ENCODE measurements at regions not wholly inside any gene's neighbourhood (a gene's known extent, or its start where the extent isn't known, plus 50 kb on each side); places are given as distances from the start of the nearest gene placed in this dataset.

- H3K4me1 ChIP-seq (ENCODE audit: insufficient read depth, low read length) = no peaks in the 10 kb centered on the region
- no peak overlapping the region for H3K4me3 ChIP-seq (ENCODE audit: low read length)
- H3K27me3 ChIP-seq (ENCODE audit: insufficient read depth, low read length, poor library complexity, severe bottlenecking) = no peaks in the 10 kb centered on the region
- H3K36me3 ChIP-seq (ENCODE audit: insufficient read depth, low read length) = no peaks in the 10 kb centered on the region
- Mint-ChIP-seq H3K4me3 (no peak overlapping the region), H3K27me3 (peaks cover 0 to 3% of the 10 kb centered on the region in 2 donors), H3K9me3 (no peaks in the 10 kb centered on the region), H3K4me1 (no peaks in the 10 kb centered on the region), H3K36me3 (no peaks in the 10 kb centered on the region), H3K27ac (peak overlapping the region in 1 of 8 donors; percentile 89)
- no peak overlapping the region for H3K27ac ChIP-seq (ENCODE audit: low read depth, low read length)
- no peaks in the 10 kb centered on the region for H3K9me3 ChIP-seq (ENCODE audit: low read length)
- DNase-seq = no peak
- CTCF ChIA-PET = interaction anchor here (2.1 kb wide), 1 partner anchor 28 kb away, joined by 4 read pairs; no protein-coding TSS in a partner anchor
- POLR2A ChIA-PET = no interaction called here
Measured at GRCh38 chr1:47697616-47698335, 259.9 kb downstream of the FOXD2 start.

GRCh38 chr1:47699492-47700235, 261.8 kb downstream of the FOXD2 start:
- Histone ChIP-seq H3K4me1 (ENCODE audit: insufficient read depth, low read length) (no peaks in the 10 kb centered on the region), H3K27me3 (ENCODE audit: insufficient read depth, low read length, poor library complexity, severe bottlenecking) (no peaks in the 10 kb centered on the region), H3K36me3 (ENCODE audit: insufficient read depth, low read length) (no peaks in the 10 kb centered on the region), H3K4me3 (ENCODE audit: low read length) (no peak overlapping the region), H3K27ac (ENCODE audit: low read depth, low read length) (no peak overlapping the region), H3K9me3 (ENCODE audit: low read length) (no peaks in the 10 kb centered on the region)
- Mint-ChIP-seq H3K27ac (no peak overlapping the region), H3K9me3 (no peaks in the 10 kb centered on the region), H3K27me3 (peaks cover 11% of the 10 kb centered on the region in 2 donors), H3K4me3 (no peak overlapping the region), H3K36me3 (no peaks in the 10 kb centered on the region), H3K4me1 (no peaks in the 10 kb centered on the region)
- no peak for DNase-seq
- CTCF ChIA-PET = interaction anchor here (1.1 to 2.1 kb wide), 2 partner anchors 26 to 316 kb away, joined by 4 read pairs; no protein-coding TSS in a partner anchor
- POLR2A ChIA-PET = no interaction called here

- Histone ChIP-seq H3K9me3 (ENCODE audit: low read length) (no peaks in the 10 kb centered on the region), H3K36me3 (ENCODE audit: insufficient read depth, low read length) (no peaks in the 10 kb centered on the region), H3K4me1 (ENCODE audit: insufficient read depth, low read length) (no peaks in the 10 kb centered on the region), H3K4me3 (ENCODE audit: low read length) (no peak overlapping the region), H3K27me3 (ENCODE audit: insufficient read depth, low read length, poor library complexity, severe bottlenecking) (peaks cover 7% of the 10 kb centered on the region), H3K27ac (ENCODE audit: low read depth, low read length) (no peak overlapping the region)
- peaks cover 19 to 27% of the 10 kb centered on the region in 2 donors for H3K27me3 Mint-ChIP-seq
- peak overlapping the region in 1 of 8 donors; percentile 75 for H3K27ac Mint-ChIP-seq
- no peaks in the 10 kb centered on the region for H3K36me3 Mint-ChIP-seq
- ChIA-PET CTCF (no interaction called here), POLR2A (no interaction called here)
- DNase-seq = no peak
- H3K4me3 Mint-ChIP-seq = no peak overlapping the region
- no peaks in the 10 kb centered on the region for H3K9me3 Mint-ChIP-seq
- H3K4me1 Mint-ChIP-seq = no peaks in the 10 kb centered on the region
Measured at GRCh38 chr1:47701283-47701682, 263.4 kb downstream of the FOXD2 start.

GRCh38 chr1:47701741-47702515, 264.1 kb downstream of the FOXD2 start:
- Histone ChIP-seq H3K27me3 (ENCODE audit: insufficient read depth, low read length, poor library complexity, severe bottlenecking) (peaks cover 7% of the 10 kb centered on the region), H3K4me1 (ENCODE audit: insufficient read depth, low read length) (no peaks in the 10 kb centered on the region), H3K9me3 (ENCODE audit: low read length) (no peaks in the 10 kb centered on the region), H3K4me3 (ENCODE audit: low read length) (no peak overlapping the region), H3K27ac (ENCODE audit: low read depth, low read length) (no peak overlapping the region), H3K36me3 (ENCODE audit: insufficient read depth, low read length) (no peaks in the 10 kb centered on the region)
- Mint-ChIP-seq H3K27ac (no peak overlapping the region), H3K36me3 (no peaks in the 10 kb centered on the region), H3K27me3 (peaks cover 21 to 31% of the 10 kb centered on the region in 2 donors), H3K4me1 (no peaks in the 10 kb centered on the region), H3K4me3 (no peak overlapping the region), H3K9me3 (no peaks in the 10 kb centered on the region)
- POLR2A ChIA-PET = no interaction called here
- CTCF ChIA-PET = no interaction called here
- no peak for DNase-seq

GRCh38 chr1:47703156-47703825, 265.4 kb downstream of the FOXD2 start:
- POLR2A ChIA-PET = no interaction called here

GRCh38 chr1:47703981-47704596, 266.2 kb downstream of the FOXD2 start:
- Mint-ChIP-seq H3K36me3 (no peaks in the 10 kb centered on the region), H3K27ac (no peak overlapping the region)

More at GRCh38 chr1:47703156-47703825, 265.4 kb downstream of the FOXD2 start:
- Histone ChIP-seq H3K27me3 (ENCODE audit: insufficient read depth, low read length, poor library complexity, severe bottlenecking) (peaks cover 11% of the 10 kb centered on the region), H3K4me3 (ENCODE audit: low read length) (no peak overlapping the region), H3K9me3 (ENCODE audit: low read length) (no peaks in the 10 kb centered on the region), H3K4me1 (ENCODE audit: insufficient read depth, low read length) (no peaks in the 10 kb centered on the region), H3K27ac (ENCODE audit: low read depth, low read length) (no peak overlapping the region), H3K36me3 (ENCODE audit: insufficient read depth, low read length) (no peaks in the 10 kb centered on the region)
- H3K4me1 Mint-ChIP-seq = peaks cover 3 to 4% (median 4%) of the 10 kb centered on the region in 3 donors
- H3K27ac Mint-ChIP-seq = no peak overlapping the region
- no peaks in the 10 kb centered on the region for H3K9me3 Mint-ChIP-seq
- no peak for DNase-seq
- no peak overlapping the region for H3K4me3 Mint-ChIP-seq
- CTCF ChIA-PET = interaction anchor here (1.0 kb wide), 1 partner anchor 23 kb away, joined by 3 read pairs; no protein-coding TSS in a partner anchor
- peaks cover 30 to 41% of the 10 kb centered on the region in 2 donors for H3K27me3 Mint-ChIP-seq
- H3K36me3 Mint-ChIP-seq = no peaks in the 10 kb centered on the region

GRCh38 chr1:47705517-47706130, 267.8 kb downstream of the FOXD2 start:
- H3K9me3 ChIP-seq (ENCODE audit: low read length) = no peaks in the 10 kb centered on the region
- Mint-ChIP-seq H3K36me3 (no peaks in the 10 kb centered on the region), H3K4me1 (peaks cover 5 to 21% (median 6%) of the 10 kb centered on the region in 3 donors), H3K27me3 (peaks cover 37 to 48% of the 10 kb centered on the region in 2 donors), H3K9me3 (no peaks in the 10 kb centered on the region), H3K27ac (no peak overlapping the region), H3K4me3 (no peak overlapping the region)
- no peaks in the 10 kb centered on the region for H3K36me3 ChIP-seq (ENCODE audit: insufficient read depth, low read length)
- H3K27me3 ChIP-seq (ENCODE audit: insufficient read depth, low read length, poor library complexity, severe bottlenecking) = peaks cover 31% of the 10 kb centered on the region
- H3K27ac ChIP-seq (ENCODE audit: low read depth, low read length) = no peak overlapping the region
- POLR2A ChIA-PET = no interaction called here
- no peak overlapping the region for H3K4me3 ChIP-seq (ENCODE audit: low read length)
- CTCF ChIA-PET = interaction anchor here (1.4 to 2.1 kb wide), 3 partner anchors 267 to 271 kb away, joined by 3 to 7 read pairs (median 6); partner anchors contain the start of gene FOXD2
- peaks cover 8% of the 10 kb centered on the region for H3K4me1 ChIP-seq (ENCODE audit: insufficient read depth, low read length)
- no peak for DNase-seq

More at GRCh38 chr1:47703981-47704596, 266.2 kb downstream of the FOXD2 start:
- H3K27me3 ChIP-seq (ENCODE audit: insufficient read depth, low read length, poor library complexity, severe bottlenecking) = peaks cover 18% of the 10 kb centered on the region
- Mint-ChIP-seq H3K9me3 (no peaks in the 10 kb centered on the region), H3K4me1 (peaks cover 4 to 9% (median 4%) of the 10 kb centered on the region in 3 donors), H3K4me3 (no peak overlapping the region), H3K27me3 (peaks cover 30 to 41% of the 10 kb centered on the region in 2 donors)
- no peak overlapping the region for H3K27ac ChIP-seq (ENCODE audit: low read depth, low read length)
- ChIA-PET POLR2A (no interaction called here), CTCF (interaction anchor here (0.9 to 1.0 kb wide), 2 partner anchors 8 to 23 kb away, joined by 3 read pairs; no protein-coding TSS in a partner anchor)
- no peaks in the 10 kb centered on the region for H3K36me3 ChIP-seq (ENCODE audit: insufficient read depth, low read length)
- H3K4me3 ChIP-seq (ENCODE audit: low read length) = no peak overlapping the region
- H3K9me3 ChIP-seq (ENCODE audit: low read length) = no peaks in the 10 kb centered on the region
- no peaks in the 10 kb centered on the region for H3K4me1 ChIP-seq (ENCODE audit: insufficient read depth, low read length)
- no peak for DNase-seq

Measured in CD8-positive, alpha-beta memory T cell (primary cell).